ENCODE measurements at regions not wholly inside any gene's neighbourhood (a gene's known extent, or its start where the extent isn't known, plus 50 kb on each side); places are given as distances from the start of the nearest gene placed in this dataset.
"Not testable (repeated sequence)": the region's sequence is repeated elsewhere in the genome, so short reads cannot be mapped to it uniquely, and the experiment has no call there.

DNA sequence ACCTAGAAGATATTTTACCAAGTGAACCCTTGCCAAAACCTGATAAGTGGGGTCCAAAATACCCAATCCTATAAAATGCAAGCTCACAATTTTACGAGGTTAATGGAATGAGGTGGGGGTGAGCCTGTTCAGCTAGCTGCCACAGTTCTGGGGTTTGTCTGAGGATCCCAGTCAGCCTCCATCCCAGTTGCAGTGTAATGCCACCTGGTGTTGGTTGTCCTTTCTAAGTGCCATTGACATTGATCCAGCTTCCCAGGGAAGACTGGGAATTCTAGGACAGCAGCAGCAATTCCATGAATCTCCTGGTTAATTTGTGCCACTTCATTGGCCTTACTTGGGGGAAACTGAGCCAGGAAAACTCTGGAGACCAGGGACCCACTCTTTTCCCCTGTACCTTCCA, 298.3 kb downstream of the RWDD3 start:
- no peak for DNase-seq (ENCODE audit: low read depth)
- TF ChIP-seq, protein P1, sequence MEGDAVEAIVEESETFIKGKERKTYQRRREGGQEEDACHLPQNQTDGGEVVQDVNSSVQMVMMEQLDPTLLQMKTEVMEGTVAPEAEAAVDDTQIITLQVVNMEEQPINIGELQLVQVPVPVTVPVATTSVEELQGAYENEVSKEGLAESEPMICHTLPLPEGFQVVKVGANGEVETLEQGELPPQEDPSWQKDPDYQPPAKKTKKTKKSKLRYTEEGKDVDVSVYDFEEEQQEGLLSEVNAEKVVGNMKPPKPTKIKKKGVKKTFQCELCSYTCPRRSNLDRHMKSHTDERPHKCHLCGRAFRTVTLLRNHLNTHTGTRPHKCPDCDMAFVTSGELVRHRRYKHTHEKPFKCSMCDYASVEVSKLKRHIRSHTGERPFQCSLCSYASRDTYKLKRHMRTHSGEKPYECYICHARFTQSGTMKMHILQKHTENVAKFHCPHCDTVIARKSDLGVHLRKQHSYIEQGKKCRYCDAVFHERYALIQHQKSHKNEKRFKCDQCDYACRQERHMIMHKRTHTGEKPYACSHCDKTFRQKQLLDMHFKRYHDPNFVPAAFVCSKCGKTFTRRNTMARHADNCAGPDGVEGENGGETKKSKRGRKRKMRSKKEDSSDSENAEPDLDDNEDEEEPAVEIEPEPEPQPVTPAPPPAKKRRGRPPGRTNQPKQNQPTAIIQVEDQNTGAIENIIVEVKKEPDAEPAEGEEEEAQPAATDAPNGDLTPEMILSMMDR (conservative IDR thresholded peaks at IDR 0.05; ENCODE audit: low read depth, low read length): no peak
- H3K4me3 ChIP-seq (ENCODE audit: low read length): no peak overlapping the region

DNA sequence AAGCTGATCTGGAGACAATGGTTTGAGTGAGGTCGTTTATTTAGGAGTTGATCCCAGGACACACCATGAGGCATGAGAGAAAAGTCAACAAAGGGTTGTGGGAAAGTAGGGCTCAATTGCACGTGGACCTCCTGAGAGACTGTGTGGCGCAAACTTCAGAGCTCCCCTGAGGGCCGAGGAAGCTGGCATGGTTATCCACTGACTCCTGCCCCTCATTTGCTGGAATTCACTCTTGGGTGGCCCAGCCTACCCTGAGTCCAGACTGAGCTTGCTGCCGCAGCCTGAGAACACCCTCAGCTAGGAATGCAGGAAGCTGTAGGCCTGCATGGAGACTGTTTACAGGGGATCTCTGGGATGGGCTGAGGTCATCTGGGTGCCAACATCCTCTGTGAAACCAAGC, 301.0 kb downstream of the RWDD3 start:
- no peak overlapping the region for H3K4me3 ChIP-seq (ENCODE audit: low read length)
- no peak for DNase-seq (ENCODE audit: low read depth)
- TF ChIP-seq, protein P1 (conservative IDR thresholded peaks at IDR 0.05; ENCODE audit: low read depth, low read length): no peak

DNA sequence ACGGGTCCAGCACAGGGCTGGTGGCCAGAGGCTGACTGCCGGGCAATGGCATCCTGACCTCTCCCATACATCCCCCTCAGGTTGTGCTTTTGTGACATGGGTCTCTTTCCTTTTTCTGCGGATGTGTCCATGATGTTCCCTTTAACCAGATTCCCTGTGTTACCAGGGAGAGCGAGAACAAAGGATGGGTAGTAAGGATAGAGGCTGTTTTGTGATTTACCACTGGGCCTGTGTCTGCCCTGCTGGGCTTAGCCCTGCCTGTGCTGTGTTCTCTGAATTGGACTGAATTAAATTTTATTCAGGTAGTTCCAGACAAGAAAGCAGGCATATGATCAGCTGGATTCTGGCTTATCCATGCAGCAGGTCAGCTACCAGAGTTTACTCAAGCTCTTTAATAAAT, 301.6 kb downstream of the RWDD3 start:
- DNase-seq (ENCODE audit: low read depth): no peak
- TF ChIP-seq, protein P1 (conservative IDR thresholded peaks at IDR 0.05; ENCODE audit: low read depth, low read length): no peak
- H3K4me3 ChIP-seq (ENCODE audit: low read length): no peak overlapping the region

DNA sequence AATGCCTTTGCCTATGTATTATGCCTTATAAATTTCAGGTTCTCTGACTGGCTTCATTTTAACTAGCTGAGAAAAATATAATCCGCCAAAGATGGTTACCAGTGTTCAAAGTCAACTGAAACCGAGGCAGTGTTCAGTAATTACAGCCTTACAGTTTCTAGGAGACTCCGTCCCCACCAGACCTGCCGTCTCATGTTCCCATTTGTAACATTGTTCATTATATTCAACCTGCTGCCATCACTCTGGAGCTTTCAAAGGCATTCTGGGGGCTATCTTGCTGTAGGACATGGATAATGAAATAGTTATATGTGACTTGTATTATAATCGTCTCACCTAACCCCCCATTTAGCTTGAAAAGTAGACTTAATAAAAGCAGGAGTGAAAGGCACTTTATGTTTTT, 302.5 kb downstream of the RWDD3 start:
- TF ChIP-seq, protein P1 (conservative IDR thresholded peaks at IDR 0.05; ENCODE audit: low read depth, low read length): no peak
- H3K4me3 ChIP-seq (ENCODE audit: low read length): no peak overlapping the region
- no peak for DNase-seq (ENCODE audit: low read depth)

DNA sequence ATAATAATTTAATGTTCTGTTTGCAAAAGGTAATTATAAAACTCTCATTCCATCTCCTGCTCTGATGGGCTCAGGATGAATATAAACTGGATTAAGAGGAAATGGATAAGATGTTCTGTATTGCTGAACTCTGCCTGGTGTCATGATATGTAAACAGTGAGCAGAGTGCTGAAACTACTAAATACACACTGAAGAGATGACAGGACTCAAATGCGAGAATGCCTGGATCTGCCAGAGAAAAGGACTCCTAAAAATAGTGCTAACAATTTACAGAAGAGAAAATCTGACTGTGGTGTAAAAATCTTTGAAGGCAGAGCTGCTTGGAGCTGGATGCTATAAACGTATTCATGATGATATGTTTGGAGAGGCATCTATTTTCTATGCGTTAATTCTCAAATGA, 303.2 kb downstream of the RWDD3 start:
- no peak for DNase-seq (ENCODE audit: low read depth)
- TF ChIP-seq, protein P1 (conservative IDR thresholded peaks at IDR 0.05; ENCODE audit: low read depth, low read length): no peak
- no peak overlapping the region for H3K4me3 ChIP-seq (ENCODE audit: low read length)

DNA sequence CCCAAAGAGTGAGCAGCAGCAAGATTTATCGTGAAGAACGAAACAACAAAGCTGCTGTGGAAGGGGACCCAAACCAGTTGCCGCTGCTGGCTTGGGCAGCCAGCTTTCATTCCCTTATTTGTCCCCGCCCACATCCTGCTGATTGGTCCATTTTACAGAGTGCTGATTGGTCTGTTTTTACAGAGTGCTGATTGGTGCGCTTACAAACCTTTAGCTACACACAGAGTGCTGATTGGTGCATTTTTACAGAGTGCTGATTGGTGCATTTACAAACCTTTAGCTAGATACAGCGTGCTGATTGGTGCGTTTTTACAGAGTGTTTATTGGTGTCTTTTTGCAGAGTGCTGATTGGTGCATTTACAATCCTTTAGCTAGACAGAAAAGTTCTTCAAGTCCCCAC, 304.2 kb downstream of the RWDD3 start:
- not testable (repeated sequence) for DNase-seq (ENCODE audit: low read depth); H3K4me3 ChIP-seq (ENCODE audit: low read length)

DNA sequence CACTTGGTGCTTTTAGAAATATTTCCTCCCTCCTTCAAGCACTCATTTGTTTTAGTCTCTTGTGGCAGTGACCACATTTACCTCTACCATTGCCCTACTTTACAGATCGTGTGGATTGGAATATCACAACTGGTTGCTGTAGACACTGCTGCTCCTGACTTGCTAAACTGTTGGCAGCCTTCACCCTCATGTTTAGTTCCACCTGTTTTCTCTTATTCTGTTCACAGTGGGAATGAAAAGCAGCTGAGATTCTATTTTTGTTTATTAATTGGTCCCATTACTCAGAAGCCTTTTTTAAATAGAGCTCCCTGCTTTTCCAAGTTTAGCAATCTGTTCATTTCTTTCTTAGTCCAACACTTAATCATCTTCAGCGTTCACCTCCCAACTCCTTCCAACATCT, 308.9 kb downstream of the RWDD3 start:
- DNase-seq (ENCODE audit: low read depth): no peak
- TF ChIP-seq, protein P1 (conservative IDR thresholded peaks at IDR 0.05; ENCODE audit: low read depth, low read length): no peak
- no peak overlapping the region for H3K4me3 ChIP-seq (ENCODE audit: low read length)

DNA sequence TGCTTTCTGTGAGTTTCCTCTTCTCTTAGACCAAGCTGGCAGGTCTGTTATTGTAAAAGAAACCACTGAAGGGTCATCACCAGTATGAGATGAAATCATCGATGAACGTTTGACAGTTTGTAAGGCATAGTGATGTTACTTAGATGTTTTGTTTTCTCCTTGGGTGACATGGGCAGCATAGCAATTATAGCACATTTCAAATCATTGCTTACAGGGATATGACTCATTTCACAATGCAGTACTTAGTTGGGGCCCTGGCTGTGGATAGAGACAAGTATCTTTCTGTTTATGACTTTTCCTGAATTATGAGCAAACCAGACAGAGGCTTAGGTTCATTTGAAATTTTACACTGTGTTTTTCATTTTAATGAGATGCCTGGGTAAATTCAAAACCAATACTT, 313.0 kb downstream of the RWDD3 start:
- H3K4me3 ChIP-seq (ENCODE audit: low read length): no peak overlapping the region
- TF ChIP-seq, protein P1 (conservative IDR thresholded peaks at IDR 0.05; ENCODE audit: low read depth, low read length): no peak
- DNase-seq (ENCODE audit: low read depth): no peak
